Mesothelial cell of epicardium (in vitro differentiated cells): ENCODE measurements at regions not wholly inside any gene's neighbourhood (a gene's known extent, or its start where the extent isn't known, plus 50 kb on each side); places are given as distances from the start of the nearest gene placed in this dataset.
"Not testable (repeated sequence)": the region's sequence is repeated elsewhere in the genome, so short reads cannot be mapped to it uniquely, and the experiment has no call there.

Experiments
- DNase-seq, 2 experiments: peaks; one replicate each; pipeline ENCODE4 v3.0.0; 2021; ENCODE audit warnings: low spot score in 2 of 2; ENCODE audit not compliant: unreplicated experiment in 2 of 2
- H3K27ac Mint-ChIP-seq: 2 replicates; pipeline ENCODE4 v1.8.0; 2021; ENCODE audit warnings: mixed read lengths
- H3K27me3 Mint-ChIP-seq: 2 replicates; pipeline ENCODE4 v1.8.0; 2021; ENCODE audit warnings: low read depth, mixed read lengths
- H3K36me3 Mint-ChIP-seq: 2 replicates; pipeline ENCODE4 v1.8.0; 2021; ENCODE audit warnings: mixed read lengths
- H3K4me1 Mint-ChIP-seq: 2 replicates; pipeline ENCODE4 v1.8.0; 2021; ENCODE audit warnings: mixed read lengths
- H3K4me3 Mint-ChIP-seq: 2 replicates; pipeline ENCODE4 v1.8.0; 2021; ENCODE audit warnings: mild to moderate bottlenecking, moderate library complexity, mixed read lengths
- H3K9me3 Mint-ChIP-seq: 2 replicates; pipeline ENCODE4 v1.8.0; 2021; ENCODE audit warnings: mixed read lengths
- CTCF ChIP-seq: fragments of 200-600 bp; sonication (generic); IDR thresholded peaks from one replicate; pipeline ENCODE4 v1.5.0; 2021; ENCODE audit warnings: antibody characterized with exemption; ENCODE audit not compliant: unreplicated experiment

- Mint-ChIP-seq H3K4me1 (no peaks in the 10 kb centered on the region), H3K27ac (no peak overlapping the region), H3K36me3 (no peaks in the 10 kb centered on the region), H3K27me3 (no peaks in the 10 kb centered on the region), H3K9me3 (peaks cover 4% of the 10 kb centered on the region), H3K4me3 (no peak overlapping the region)
- no peak for DNase-seq
- no peak for TF ChIP-seq CTCF
Measured at GRCh38 chr5:52017567-52017966, 634.3 kb downstream of the ISL1 start.

GRCh38 chr5:52024359-52024758 is 641.1 kb downstream of the ISL1 start:
- H3K36me3 Mint-ChIP-seq = no peaks in the 10 kb centered on the region
- H3K4me3 Mint-ChIP-seq = no peak overlapping the region
- H3K4me1 Mint-ChIP-seq = no peaks in the 10 kb centered on the region
- no peak for DNase-seq
- no peak overlapping the region for H3K27ac Mint-ChIP-seq
- H3K27me3 Mint-ChIP-seq = no peaks in the 10 kb centered on the region
- no peak for TF ChIP-seq CTCF
- peaks cover 18% of the 10 kb centered on the region for H3K9me3 Mint-ChIP-seq

- DNase-seq, H3K4me3 Mint-ChIP-seq, H3K36me3 Mint-ChIP-seq, H3K27me3 Mint-ChIP-seq, H3K4me1 Mint-ChIP-seq, H3K27ac Mint-ChIP-seq: not testable (repeated sequence)
- H3K9me3 Mint-ChIP-seq = peaks cover 14% of the 10 kb centered on the region
Measured at GRCh38 chr5:52029836-52030235, 646.6 kb downstream of the ISL1 start.

- no peak overlapping the region for H3K27ac Mint-ChIP-seq
- no peaks in the 10 kb centered on the region for H3K4me1 Mint-ChIP-seq
- H3K9me3 Mint-ChIP-seq = no peaks in the 10 kb centered on the region
- no peaks in the 10 kb centered on the region for H3K36me3 Mint-ChIP-seq
- no peak for TF ChIP-seq CTCF
- no peaks in the 10 kb centered on the region for H3K27me3 Mint-ChIP-seq
- no peak overlapping the region for H3K4me3 Mint-ChIP-seq
- no peak for DNase-seq
Measured at GRCh38 chr5:52041842-52042241, 658.6 kb downstream of the ISL1 start.

GRCh38 chr5:52043137-52043536 is 659.9 kb downstream of the ISL1 start:
- no peak overlapping the region for H3K4me3 Mint-ChIP-seq
- no peak for TF ChIP-seq CTCF

GRCh38 chr5:52043543-52043942 is 660.3 kb downstream of the ISL1 start:
- H3K9me3 Mint-ChIP-seq = no peaks in the 10 kb centered on the region
- no peaks in the 10 kb centered on the region for H3K36me3 Mint-ChIP-seq
- TF ChIP-seq CTCF = no peak
- DNase-seq = no peak
- no peak overlapping the region for H3K4me3 Mint-ChIP-seq
- no peaks in the 10 kb centered on the region for H3K27me3 Mint-ChIP-seq
- H3K27ac Mint-ChIP-seq = no peak overlapping the region
- no peaks in the 10 kb centered on the region for H3K4me1 Mint-ChIP-seq

More at GRCh38 chr5:52043137-52043536, 659.9 kb downstream of the ISL1 start:
- H3K27me3 Mint-ChIP-seq = no peaks in the 10 kb centered on the region
- H3K4me1 Mint-ChIP-seq = no peaks in the 10 kb centered on the region
- H3K27ac Mint-ChIP-seq = no peak overlapping the region
- no peaks in the 10 kb centered on the region for H3K9me3 Mint-ChIP-seq
- DNase-seq = no peak
- H3K36me3 Mint-ChIP-seq = no peaks in the 10 kb centered on the region
